Tibial nerve (tissue), 3 donors: ENCODE measurements at regions not wholly inside any gene's neighbourhood (a gene's known extent, or its start where the extent isn't known, plus 50 kb on each side); places are given as distances from the start of the nearest gene placed in this dataset.

ENCODE experiments used
- CTCF ChIP-seq, 5 experiments: fragments of 200-600 bp in 3 of 5; fragments of 450-650 bp in 2 of 5; sonication (generic) in 3 of 5; IDR thresholded peaks; one replicate each; pipeline ENCODE4 v1.5.1; 2016 to 2019; ENCODE audit warnings: antibody characterized with exemption in 5 of 5, mild to moderate bottlenecking in 3 of 5, moderate library complexity in 2 of 5
- POLR2A ChIP-seq, 2 donors: fragments of 450-650 bp; IDR thresholded peaks; one replicate each; pipeline ENCODE4 v1.6.1; 2017; ENCODE audit warnings: antibody characterized with exemption in 2 of 2, mild to moderate bottlenecking in 2 of 2, moderate library complexity in 2 of 2

GRCh38 chr18:75777630-75778029 is 350.1 kb upstream of the SMIM21 start:
- TF ChIP-seq POLR2A (IDR thresholded peaks at IDR 0.05) (no peak), CTCF (IDR thresholded peaks at IDR 0.05) (no peak)
